Activated CD8-positive, alpha-beta memory T cell treated with anti-CD3 and anti-CD28 coated beads, Interleukin-2, amount 50 U/mL, for 1 hour (primary cell): ENCODE measurements at regions not wholly inside any gene's neighbourhood (a gene's known extent, or its start where the extent isn't known, plus 50 kb on each side); places are given as distances from the start of the nearest gene placed in this dataset.

Source experiments
- DNase-seq: peaks from one replicate; pipeline ENCODE4 v3.0.0-alpha.2; 2020; ENCODE audit errors: extremely low read depth

DNA sequence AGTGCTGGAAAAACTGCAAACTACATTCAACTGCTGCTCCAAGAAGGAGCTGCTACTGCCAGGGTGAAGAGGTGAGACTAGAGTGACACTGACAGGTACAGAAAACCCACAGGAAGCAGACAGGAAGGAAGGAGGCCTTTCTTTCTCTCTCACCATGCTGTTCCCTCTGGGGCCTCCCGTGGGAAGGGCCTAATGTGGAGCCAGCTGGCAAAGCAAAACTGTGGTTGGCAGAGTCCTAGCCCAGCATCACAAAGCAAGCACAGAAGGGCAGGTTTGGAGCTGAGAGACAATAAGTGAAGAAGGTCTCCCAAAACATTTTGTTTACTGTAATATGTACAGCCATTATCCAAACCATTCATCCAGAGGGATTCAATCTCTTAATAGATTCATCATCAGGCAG is 122.5 kb upstream of the MAX start:
- no peak for DNase-seq

DNA sequence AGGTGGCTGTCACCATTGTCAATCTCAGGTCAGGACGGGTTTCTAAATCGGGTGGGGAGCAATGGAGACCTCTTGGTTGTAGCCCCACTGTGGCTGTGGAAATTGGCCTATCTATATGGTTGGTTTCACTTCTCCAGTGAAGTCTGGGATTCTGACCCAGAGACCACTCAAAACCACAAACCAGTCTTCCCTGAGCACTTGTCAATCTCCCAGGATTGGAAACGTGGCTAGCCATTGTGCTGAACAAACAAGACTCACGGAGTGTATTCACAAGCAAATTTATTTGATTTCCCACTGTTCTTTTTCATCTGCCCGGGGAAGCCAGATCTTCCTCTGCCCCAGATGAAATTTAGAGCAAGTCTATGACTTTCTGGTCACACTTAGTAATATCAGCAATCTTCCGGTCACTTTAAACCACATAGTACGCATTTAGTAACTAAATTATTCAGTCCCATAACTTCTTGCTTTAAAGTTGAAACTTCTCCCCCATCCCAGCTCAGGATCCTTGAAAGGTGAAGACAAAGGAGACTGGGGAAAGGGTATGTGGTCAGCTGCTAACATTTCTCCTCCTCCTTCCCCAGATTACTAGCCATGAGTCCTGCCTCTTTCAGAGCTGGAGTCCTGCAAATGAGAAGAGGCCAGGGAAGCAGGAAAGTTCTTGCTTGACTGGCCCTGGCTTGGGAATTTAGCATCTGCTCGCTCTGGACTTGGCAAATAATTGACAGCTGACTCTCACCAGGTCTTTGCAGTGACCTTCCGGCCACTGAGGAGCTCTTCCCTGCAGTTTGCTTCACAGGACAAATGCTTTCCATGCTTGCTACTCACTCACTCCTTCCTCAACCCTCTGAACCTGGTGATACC is 123.2 kb upstream of the MAX start:
- no peak for DNase-seq

DNA sequence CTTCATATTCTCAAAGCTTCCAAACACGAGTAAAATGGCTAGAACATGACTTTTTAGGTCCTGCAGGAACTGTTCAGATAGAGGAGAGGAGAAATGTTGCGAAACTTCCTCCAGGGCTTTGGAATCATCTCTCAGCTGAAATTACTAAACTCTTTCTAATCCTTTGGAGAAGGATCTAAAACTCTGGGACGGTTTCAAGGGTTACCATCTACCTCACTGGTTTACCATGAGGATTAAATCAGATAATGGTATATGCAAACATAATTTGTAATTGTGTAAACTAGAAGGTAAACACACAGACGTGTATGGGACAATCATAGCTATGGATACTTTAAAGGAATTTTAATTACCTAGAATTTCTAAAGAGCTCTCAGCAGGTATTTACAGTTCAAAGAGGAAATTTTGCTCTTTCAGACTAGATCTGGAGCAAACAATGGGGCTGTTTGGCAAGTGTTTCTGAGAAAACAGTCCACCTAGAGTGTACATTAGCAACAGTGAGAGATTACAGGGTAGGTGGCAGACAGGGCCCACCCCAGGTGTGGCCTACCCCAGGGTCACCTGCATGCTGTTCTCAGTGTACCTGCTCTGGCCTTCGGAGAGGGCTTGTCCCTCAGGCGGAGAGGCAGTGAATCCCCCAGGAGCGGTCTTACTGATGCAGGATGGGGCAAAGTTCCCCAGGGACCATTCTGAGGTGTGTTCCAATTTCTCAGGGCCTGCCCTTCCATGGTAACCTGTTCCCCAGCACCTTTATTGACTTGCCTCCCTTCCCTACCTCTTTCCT is 124.7 kb upstream of the MAX start:
- DNase-seq, result no peak

DNA sequence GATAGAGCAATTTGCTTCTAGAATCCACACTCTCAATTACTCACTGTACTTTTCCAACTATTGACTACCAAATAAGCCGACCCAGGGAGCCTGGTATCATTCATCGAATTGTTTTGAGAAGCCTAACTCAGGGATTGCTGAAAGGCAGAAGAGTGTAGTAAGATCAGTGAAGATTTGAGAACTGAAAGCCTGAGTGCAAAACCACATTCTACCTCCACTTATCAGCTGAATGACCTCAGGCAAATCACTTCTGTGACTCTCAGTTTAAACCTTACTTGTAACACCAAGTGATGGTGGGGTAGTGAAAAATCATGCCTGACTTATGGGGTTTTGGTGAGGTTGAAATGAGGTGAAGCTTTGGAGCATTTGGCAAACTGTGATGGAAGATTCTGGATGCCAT is 126.1 kb upstream of the MAX start:
- no peak for DNase-seq

DNA sequence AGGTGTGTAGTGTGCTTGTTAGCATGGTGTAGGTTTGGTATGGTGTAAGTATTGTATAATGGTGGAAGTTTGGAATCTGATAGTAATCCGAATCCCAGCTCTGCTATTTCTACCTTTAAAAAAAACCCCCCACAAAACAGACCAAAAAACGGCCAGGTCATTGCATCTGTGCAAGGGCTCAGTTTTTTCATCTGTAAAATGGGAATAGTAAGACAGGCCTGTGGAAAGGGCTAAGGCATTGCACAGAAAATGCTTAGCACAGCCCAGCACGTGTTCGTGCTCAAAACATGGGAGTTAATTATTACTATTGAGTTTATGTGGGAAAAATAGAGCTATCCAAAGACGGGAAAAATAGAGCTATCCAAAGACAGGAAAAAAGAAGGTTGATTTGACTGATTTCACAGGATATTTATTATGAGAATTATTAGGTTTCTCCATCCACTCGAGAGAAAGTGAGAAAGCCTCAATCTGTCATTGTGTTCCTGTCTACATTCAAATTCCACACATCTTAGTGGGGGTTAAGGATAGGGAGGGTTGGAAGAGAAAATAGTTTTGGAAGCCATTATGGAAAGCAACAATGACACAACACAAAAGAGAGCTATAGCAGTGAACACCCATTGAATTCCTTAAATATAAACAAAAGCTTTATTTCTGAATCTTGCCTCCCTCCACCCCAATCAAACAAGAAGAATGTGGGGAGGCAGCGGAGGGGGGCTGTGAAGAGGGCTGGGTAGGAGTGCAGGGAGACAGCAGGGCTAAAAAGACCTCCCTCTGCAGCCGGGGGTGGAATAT is 126.8 kb upstream of the MAX start:
- DNase-seq, result no peak

DNA sequence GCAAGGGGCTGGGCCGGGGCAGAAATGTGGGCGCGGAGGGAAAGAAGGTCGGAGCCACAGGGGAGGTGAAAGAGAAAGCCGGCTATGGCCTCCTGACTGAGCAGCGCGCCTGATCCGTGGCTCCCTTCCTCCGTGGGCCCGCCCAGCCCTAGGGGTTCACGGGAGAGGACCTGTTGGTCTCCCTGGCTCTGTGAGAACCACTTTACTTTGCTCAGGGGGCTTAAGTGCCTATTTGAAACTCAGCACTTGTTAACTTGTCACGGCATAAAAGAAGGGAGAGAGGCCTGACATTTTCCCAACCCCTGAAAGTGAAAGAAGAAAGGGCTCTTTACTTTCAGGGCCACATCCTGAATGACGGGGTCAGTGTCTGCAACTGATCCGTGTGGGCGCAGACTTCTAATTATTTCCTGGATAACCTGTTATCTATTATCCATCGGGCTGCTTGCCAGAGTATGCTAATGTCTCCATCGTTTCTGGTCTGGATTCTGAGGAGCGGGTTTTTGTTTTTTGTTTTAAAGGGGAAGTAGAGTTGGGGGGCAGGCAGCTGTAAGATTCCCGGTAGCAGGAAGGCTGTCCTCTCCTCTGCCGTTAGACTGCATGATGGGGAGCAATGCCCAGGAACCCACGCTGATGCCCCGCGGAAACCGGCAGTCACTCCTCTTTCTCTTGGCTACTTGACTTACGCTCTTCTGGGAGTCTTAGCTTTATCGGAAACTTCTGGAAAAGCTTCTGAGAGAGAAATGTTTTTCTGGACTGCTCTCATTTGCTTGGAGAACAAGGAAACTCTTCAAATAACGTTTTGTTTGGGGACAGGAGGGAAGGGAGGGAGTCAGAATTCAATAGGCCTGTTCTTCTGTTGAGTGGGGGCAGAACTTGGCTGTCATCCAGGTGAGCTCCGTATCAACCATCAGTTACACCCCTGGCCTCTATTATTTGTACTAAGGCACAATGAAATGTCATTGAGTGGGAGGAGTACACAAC is 127.7 kb upstream of the MAX start:
- DNase-seq, result no peak

DNA sequence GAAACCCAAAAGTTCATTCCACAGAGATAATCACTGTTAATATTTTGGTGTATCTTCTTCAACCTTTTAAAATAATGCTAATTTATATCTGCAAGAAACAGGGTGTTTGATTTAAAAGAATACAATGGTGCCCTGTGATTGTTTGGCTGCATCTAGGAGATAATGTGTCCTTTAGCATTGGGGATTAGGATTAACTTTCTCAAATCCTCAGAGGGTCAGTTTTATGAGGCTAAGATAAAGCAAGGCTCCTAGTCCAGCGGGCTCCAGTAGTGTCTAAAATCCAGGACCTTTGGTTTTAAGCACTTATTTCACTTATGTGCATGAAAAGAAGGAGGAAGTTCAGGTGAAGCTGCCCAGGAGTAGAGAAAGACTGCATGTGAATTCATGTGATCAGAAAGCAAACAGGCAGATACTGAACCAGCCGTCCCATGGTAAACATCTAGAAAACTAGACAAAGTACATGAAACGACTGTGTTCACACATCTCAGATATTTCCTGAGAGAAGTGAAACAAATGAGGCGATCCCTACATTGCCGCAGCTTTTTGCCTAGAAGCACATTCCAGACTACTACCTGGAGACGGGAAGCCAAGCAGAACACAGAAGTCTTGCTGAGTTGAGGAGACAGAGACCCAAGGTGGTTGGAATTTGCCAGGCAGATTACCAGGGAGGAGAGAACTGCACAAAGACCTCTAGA is 129.1 kb upstream of the MAX start:
- no peak for DNase-seq

DNA sequence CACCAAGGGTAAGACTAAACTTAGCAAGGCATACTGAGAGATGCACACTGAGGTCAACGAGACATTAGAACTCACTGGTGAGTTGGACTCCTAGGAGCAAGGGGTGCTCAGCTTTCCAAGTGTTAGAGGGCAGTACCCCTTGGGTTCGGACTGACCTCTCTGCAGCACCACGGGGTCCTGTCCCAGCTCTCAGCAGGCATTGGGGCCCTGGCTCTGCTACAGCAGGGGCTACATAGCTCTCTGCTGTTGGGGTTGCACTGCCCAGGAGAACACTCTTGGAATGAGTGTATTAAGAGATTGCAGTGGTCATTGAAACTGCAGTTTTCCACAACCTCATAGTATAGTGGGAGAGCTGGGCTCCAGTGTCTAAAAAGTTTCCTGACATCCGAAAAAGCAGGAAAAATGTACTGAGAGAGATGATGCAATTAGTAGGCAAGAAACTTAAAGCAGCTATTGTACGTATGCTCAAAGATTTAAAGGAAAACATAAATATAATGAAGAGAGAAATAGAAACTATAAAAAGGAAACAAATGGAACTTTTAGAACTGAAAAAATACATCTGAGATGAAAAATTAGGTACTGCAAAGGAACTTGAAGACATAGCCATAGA is 132.5 kb upstream of the MAX start:
- DNase-seq, result no peak

DNA sequence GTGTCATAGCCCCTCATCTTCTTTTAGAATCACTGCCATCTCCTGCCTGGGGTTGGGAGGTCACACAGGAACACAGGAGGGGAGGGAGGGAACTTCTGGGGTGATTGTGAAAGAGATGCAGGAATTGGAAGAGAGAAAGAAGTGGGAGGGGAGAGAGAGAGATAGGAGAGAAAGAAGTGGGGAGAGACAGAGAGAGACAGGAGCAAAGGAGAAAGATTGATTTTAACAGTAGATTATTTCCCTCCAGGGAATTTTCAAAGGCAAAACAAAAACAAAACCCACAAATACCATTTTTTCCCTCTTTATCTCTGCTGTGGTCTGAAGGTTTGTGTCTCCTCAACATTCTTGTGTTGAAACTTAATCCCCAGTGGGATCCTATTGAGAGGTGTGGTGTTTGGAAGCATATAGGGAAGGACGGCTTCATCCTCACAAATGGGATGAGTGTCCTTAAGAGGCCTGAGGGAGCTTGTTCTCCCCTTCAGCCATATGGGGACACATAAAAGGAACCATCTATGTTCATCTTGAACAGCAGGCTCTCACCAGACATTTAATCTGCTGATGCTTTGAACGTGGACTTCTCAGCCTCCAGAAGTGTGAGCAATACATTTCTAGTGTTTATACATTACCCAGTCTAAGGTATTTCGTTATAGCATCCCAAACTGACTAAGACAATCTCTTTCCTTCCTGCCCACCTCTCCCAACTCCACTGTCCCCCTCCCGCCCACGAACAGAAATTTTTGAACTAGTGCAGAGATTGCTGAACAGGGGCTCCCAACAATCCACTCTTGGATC is 134.9 kb upstream of the MAX start:
- DNase-seq, result no peak

DNA sequence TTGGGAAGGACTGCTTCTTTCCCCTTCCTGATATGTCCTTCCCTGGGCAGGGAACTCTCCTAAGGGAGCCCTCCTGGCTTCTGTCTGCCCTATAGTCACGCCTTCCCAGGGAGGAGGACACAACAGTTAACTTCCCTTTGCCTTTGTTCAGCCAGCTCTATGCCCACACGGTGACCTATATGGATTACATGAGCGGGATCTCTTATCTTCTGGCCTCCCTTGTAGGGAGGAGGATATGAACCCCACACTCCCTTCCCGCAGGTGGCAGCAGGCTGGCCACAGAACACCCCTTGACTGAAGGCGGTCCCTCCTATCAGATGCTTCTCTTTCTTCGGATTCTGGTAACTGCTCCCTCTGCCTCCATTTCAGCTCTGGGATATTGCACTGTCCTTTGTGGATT is 135.6 kb upstream of the MAX start:
- no peak for DNase-seq

DNA sequence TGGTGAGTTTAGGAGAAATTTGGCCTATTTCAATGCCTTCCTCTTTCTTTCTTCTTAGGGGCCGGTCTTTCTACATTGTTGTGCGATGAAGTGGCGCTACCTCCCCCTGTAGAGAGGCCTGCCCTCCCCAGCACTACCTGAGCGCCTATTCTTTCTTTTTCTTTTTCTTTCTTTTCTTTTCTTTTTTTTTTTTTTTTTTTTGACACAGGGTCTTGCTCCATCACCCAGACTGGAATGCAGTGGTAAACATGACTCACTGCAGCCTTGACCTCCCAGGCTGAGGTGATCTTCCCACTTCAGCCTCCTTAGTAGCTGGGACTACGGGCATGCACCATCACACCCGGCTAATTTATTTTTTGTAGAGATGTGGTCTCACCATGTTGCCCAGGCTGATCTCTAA is 136.1 kb upstream of the MAX start:
- DNase-seq, result no peak

DNA sequence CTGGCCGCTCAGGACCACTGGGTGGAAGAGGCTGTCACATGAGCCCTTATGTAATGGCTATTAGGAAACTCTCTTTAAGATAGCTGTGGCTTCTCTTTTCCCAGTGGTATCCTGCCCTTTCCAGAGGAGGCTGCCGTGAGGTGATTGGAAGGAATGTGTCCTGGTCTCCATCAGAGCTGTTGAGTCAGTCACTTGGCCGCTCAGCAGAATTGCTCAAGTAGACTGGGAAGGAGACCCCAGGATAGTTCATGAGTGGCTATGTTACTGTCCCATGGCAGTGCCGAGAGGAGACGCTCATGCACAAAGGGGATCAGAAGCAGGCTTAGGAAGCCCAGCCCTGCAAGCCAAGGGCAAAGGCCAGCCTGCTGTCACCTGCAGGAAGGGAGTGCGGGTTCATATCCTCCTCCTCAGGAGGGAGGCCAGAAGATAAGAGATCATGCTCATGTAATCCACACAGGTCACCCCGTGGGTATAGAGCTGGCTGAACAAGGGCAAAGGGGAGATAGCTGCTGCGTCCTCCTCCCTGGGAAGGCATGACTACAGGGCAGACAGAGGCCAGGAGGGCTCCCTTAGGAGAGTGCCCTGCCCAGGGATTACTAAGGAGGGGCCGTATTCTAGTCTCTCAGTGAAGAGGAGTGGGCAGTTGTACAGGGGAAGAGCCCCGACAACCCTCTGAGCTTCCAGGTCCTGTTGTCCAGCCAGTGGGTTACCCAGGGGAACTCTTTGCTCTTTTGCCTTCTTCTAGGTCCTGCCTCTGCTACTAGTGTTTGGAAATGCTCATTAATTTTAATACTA is 137.0 kb upstream of the MAX start:
- DNase-seq, result no peak

DNA sequence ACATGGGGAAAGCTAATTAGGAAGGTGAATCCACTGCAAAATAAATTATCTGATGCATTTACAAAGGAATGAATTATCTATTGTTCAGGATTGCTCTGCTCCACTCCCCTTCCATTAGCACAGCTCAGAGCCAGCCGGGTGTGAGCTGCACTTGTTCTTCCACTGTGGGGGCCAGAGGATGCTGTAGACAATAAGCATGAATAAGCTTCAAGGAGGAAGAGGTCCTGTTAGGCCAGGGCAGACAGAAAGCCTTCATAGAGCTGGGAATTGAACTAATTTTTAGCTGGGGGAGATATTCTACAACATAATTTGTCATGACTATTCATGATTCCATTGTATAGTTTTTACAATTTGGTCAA is 137.6 kb upstream of the MAX start:
- DNase-seq, result no peak

DNA sequence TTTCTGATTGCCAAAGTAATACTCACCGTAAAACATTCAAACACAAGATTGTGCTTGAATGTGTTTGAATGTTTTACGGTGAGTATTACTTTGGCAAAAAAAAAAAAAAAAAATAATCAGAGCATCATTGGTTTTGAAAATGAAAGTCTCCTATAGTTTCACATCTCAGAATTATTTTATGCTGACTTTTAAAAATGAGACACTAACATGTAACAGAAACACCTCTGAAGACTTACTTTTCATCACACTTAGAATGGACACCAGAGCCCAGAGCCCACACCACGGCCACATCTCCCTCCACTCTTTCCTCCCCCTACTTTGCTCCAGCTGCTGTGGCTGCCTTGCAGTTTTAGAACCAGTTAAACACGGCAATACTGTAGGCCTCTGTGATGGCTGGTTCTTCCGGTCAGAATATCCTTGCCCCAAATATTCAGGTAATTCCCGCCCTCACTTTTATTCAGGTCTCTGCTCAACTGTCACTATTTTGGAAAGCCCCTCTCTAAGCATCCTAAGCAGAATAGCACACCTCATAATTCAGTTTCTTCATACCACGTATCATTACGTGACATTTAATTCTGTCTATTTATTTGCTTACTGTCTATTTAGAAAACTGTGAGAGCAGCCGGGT is 138.9 kb upstream of the MAX start:
- no peak for DNase-seq

DNA sequence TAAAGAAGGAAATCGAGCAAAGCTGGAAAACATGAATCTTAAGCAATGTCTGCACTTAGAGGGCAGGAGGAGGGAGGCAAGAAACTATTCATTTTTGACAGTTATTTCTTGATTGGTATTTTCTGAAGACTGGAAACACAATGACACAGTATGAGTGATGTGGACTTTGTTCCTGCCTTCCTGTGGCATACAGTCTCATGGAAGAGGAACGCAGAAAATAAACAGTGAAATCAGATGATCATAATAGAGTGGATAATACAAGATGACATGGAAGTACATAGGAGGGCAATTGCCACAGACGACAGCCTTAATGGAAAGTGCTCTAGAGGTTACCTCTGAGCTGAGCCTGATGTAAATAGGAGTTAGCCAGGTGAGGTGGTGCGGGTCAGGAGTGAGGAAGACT is 140.4 kb upstream of the MAX start:
- no peak for DNase-seq

DNA sequence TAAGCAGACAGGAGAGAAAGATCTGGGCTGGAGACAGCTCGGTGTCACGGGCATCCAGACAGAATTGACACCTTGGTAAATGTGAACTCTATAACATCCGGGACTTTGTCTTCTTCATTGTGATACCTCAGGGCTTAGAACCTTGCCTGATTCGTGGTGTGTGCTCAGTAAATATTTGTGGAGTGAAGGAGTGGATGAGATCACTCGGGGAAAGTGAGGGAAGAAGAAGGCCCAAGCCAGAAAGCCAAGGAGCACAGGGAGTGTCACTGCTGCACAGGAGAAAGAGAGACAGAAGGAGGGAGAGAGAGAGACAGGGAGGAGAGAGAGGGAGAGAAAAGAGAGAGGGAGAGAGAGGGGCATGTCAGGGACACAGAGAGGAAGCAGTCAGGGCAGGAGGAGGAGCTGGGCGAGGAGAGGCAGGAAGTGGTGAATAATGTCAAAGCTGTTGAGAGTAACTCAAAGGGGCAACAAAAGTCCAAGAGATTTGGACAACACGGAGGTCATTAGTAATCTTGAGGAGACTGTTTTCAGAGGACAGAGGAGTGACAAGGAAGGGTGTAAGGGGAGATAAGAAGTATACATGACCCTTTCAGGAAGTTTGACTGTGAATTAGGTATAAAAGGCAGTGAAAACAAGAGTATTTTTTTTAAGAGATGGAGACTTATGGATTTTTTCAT is 141.6 kb upstream of the MAX start:
- no peak for DNase-seq

DNA sequence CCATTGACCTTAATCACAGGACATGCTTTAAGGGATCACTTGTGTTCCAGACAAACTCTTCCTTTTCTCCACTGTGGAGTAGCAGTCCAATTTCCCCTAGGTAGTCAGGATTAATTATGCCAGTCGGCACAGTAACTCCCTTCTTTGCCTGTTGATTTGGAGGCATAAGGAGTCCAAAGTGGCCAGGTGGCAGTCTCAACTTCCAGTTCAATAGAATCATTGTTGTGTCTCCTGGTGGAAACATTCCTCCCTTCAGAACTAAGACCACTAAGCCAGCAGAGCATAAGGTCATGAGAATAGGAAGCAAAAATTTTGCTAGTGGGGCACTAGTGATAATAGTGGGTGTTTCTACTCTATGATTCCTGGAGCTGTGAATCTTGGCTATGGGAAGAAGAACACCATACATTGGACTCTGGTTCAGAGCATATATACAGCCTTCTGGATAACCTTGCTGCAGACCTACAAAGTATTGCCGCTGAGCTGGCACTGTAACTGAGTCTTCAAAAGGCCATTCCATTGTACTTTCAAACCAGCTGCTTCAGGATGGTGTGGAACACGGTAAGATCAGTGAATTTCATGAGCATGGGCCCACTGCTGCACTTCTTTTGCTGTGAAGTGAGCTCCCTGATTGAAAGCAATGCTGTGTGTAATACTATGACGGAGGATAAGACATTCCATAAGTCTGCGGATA is 147.3 kb upstream of the MAX start:
- DNase-seq, result no peak
